ENCODE measurements at regions not wholly inside any gene's neighbourhood (a gene's known extent, or its start where the extent isn't known, plus 50 kb on each side); places are given as distances from the start of the nearest gene placed in this dataset.

DNA sequence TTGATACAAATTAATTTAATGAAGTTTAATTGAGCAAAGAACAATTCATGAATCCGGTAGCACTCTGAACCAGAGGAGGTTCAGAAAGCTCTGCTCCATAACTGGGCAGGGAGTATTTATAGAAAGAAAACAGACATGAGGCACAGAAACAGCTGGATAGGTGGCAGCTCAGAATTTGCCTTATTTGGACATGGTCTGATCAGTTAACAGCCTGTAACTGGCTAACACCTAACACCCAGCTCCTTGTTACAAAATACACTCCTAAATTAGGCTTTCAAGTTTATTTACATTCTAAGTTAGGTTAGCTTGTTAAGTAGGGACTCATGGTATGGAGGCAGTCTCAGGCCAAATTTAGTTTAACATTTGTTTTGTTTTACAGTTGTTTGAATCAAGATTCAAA is 67.8 kb upstream of the TMCC3 start:
- H3K36me3 ChIP-seq: no peaks in the 10 kb centered on the region
- TF ChIP-seq, protein P1, sequence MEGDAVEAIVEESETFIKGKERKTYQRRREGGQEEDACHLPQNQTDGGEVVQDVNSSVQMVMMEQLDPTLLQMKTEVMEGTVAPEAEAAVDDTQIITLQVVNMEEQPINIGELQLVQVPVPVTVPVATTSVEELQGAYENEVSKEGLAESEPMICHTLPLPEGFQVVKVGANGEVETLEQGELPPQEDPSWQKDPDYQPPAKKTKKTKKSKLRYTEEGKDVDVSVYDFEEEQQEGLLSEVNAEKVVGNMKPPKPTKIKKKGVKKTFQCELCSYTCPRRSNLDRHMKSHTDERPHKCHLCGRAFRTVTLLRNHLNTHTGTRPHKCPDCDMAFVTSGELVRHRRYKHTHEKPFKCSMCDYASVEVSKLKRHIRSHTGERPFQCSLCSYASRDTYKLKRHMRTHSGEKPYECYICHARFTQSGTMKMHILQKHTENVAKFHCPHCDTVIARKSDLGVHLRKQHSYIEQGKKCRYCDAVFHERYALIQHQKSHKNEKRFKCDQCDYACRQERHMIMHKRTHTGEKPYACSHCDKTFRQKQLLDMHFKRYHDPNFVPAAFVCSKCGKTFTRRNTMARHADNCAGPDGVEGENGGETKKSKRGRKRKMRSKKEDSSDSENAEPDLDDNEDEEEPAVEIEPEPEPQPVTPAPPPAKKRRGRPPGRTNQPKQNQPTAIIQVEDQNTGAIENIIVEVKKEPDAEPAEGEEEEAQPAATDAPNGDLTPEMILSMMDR (IDR thresholded peaks at IDR 0.05): no peak
- no peak for TF ChIP-seq EZH2phosphoT487 (IDR thresholded peaks at IDR 0.05)
- no peaks in the 10 kb centered on the region for H3K79me2 ChIP-seq (ENCODE audit: low read depth)
- H3K9me3 ChIP-seq (ENCODE audit: low read depth): no peaks in the 10 kb centered on the region
- peak overlapping the region; percentile 15 for H3K27ac Mint-ChIP-seq
- no peak overlapping the region for H3K4me3 Mint-ChIP-seq
- H3K9ac ChIP-seq: no peak overlapping the region
- peaks cover under 1% of the 10 kb centered on the region for H3K27me3 Mint-ChIP-seq (ENCODE audit: insufficient read depth, low read depth)
- H3K4me1 Mint-ChIP-seq: peaks cover 35% of the 10 kb centered on the region
- H2AFZ ChIP-seq (replicated peaks): no peak overlapping the region
- no peaks in the 10 kb centered on the region for H4K20me1 ChIP-seq (ENCODE audit: low read depth)
- H3K36me3 Mint-ChIP-seq: no peaks in the 10 kb centered on the region
- no peak overlapping the region for H3K4me2 ChIP-seq
- peaks cover 21% of the 10 kb centered on the region for H3K4me1 ChIP-seq
- H3K27me3 ChIP-seq: no peaks in the 10 kb centered on the region
- no peak for DNase-seq (ENCODE audit: low spot score)
- H3K4me3 ChIP-seq: no peak overlapping the region
- H3F3A ChIP-seq (ENCODE audit: low read depth): peaks cover 8% of the 10 kb centered on the region
- no peaks in the 10 kb centered on the region for H3K9me3 Mint-ChIP-seq
- no peak overlapping the region for H3K27ac ChIP-seq

DNA sequence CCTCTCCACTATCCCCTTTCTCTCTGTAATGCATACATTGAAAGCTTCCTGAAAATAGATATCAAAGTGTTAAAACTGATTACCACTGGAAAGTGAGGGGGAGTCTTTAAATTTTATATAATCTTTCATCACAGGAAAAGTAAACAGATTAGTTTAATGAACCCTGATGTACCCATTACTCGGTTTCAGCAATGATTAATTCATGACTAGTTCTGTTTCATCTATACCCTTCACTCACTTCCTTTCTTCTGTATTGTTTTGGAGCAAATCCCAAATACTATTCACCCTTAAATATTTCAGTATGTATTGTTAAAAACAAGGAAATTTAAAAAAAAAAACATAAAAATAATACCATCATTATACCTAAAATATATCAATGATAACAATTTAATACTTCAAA is 67.3 kb upstream of the TMCC3 start:
- H2AFZ ChIP-seq (replicated peaks): no peak overlapping the region
- no peak for DNase-seq (ENCODE audit: low spot score)
- peaks cover 39% of the 10 kb centered on the region for H3K4me1 Mint-ChIP-seq
- no peak overlapping the region for H3K9ac ChIP-seq
- H3K9me3 Mint-ChIP-seq: no peaks in the 10 kb centered on the region
- peak overlapping the region; percentile 42 for H3K4me2 ChIP-seq
- H3F3A ChIP-seq (ENCODE audit: low read depth): peaks cover 8% of the 10 kb centered on the region
- no peaks in the 10 kb centered on the region for H3K36me3 ChIP-seq
- H3K4me3 Mint-ChIP-seq: no peak overlapping the region
- H3K36me3 Mint-ChIP-seq: no peaks in the 10 kb centered on the region
- H3K4me1 ChIP-seq: peaks cover 25% of the 10 kb centered on the region
- H3K9me3 ChIP-seq (ENCODE audit: low read depth): no peaks in the 10 kb centered on the region
- TF ChIP-seq, protein P1 (IDR thresholded peaks at IDR 0.05): no peak
- TF ChIP-seq EZH2phosphoT487 (IDR thresholded peaks at IDR 0.05) (no peak), EZH2 (IDR thresholded peaks at IDR 0.05) (no peak)
- peak overlapping the region; percentile 61 for H3K27ac Mint-ChIP-seq
- no peaks in the 10 kb centered on the region for H3K79me2 ChIP-seq (ENCODE audit: low read depth)
- no peaks in the 10 kb centered on the region for H4K20me1 ChIP-seq (ENCODE audit: low read depth)
- H3K4me3 ChIP-seq: no peak overlapping the region
- no peak overlapping the region for H3K27ac ChIP-seq
- H3K27me3 ChIP-seq: no peaks in the 10 kb centered on the region
- H3K27me3 Mint-ChIP-seq (ENCODE audit: insufficient read depth, low read depth): peaks cover 2% of the 10 kb centered on the region

DNA sequence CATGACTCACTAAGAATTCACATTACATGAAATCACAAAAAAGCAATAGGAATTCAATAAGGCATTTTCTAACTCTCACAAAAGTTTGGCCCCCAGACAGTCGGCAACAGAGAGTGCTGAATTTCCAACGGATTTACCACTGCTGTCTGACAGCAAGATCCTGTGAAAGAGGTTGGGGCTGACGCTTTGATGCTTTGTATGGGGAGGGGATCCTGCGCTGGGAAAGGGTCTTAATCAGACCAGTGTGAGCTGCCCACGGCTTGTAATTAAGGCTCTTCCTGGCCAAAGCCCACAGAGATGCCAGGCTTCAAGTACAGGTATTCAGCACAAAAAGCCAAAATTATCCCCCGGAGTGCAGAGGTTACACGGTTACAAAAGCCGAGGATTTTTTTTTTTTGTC is 66.8 kb upstream of the TMCC3 start:
- Histone ChIP-seq H3K36me3 (no peaks in the 10 kb centered on the region), H3K4me3 (no peak overlapping the region), H2AFZ (replicated peaks) (no peak overlapping the region), H4K20me1 (ENCODE audit: low read depth) (no peaks in the 10 kb centered on the region), H3K27ac (no peak overlapping the region), H3F3A (ENCODE audit: low read depth) (peaks cover 8% of the 10 kb centered on the region), H3K4me1 (peaks cover 26% of the 10 kb centered on the region), H3K4me2 (peak overlapping the region; percentile 42), H3K9me3 (ENCODE audit: low read depth) (no peaks in the 10 kb centered on the region), H3K27me3 (no peaks in the 10 kb centered on the region), H3K79me2 (ENCODE audit: low read depth) (no peaks in the 10 kb centered on the region), H3K9ac (no peak overlapping the region)
- H3K27me3 Mint-ChIP-seq (ENCODE audit: insufficient read depth, low read depth): peaks cover 2% of the 10 kb centered on the region
- H3K27ac Mint-ChIP-seq: peak overlapping the region; percentile 61
- DNase-seq (ENCODE audit: low spot score): peak; percentile 80
- TF ChIP-seq, protein P1 (IDR thresholded peaks at IDR 0.05): no peak
- H3K4me3 Mint-ChIP-seq: peak overlapping the region; percentile 50
- H3K4me1 Mint-ChIP-seq: peaks cover 40% of the 10 kb centered on the region
- H3K9me3 Mint-ChIP-seq: no peaks in the 10 kb centered on the region
- H3K36me3 Mint-ChIP-seq: no peaks in the 10 kb centered on the region

DNA sequence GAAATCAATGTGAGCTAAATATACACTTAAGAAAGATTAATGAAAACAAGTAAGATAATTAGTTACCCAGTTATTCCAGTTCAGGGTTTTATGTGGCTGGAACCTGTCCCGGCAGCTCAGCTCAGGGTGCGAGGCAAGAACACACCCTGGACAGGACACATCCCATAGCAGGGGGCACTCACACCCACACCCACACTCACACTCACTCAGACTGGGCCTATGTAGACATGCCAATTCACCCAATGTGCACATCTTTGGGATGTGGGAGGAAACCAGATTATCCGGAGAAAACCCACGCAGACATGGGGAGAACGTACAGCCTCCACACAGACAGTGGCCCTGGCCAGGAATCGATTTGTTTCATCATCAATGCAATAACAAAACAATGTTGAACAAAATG is 66.0 kb upstream of the TMCC3 start:
- no peak overlapping the region for H3K9ac ChIP-seq
- H3K36me3 Mint-ChIP-seq: no peaks in the 10 kb centered on the region
- DNase-seq (ENCODE audit: low spot score): no peak
- peaks cover 40% of the 10 kb centered on the region for H3K4me1 Mint-ChIP-seq
- TF ChIP-seq EZH2phosphoT487 (IDR thresholded peaks at IDR 0.05): no peak
- TF ChIP-seq, protein P1 (IDR thresholded peaks at IDR 0.05): no peak
- no peak for TF ChIP-seq EZH2 (IDR thresholded peaks at IDR 0.05)
- H3K79me2 ChIP-seq (ENCODE audit: low read depth): no peaks in the 10 kb centered on the region
- H3K4me1 ChIP-seq: peaks cover 26% of the 10 kb centered on the region
- no peaks in the 10 kb centered on the region for H3K9me3 Mint-ChIP-seq
- no peaks in the 10 kb centered on the region for H3K36me3 ChIP-seq
- H3F3A ChIP-seq (ENCODE audit: low read depth): peaks cover 8% of the 10 kb centered on the region
- H3K4me2 ChIP-seq: peak overlapping the region; percentile 42
- no peak overlapping the region for H2AFZ ChIP-seq (replicated peaks)
- no peak overlapping the region for H3K27ac ChIP-seq
- no peaks in the 10 kb centered on the region for H4K20me1 ChIP-seq (ENCODE audit: low read depth)
- no peaks in the 10 kb centered on the region for H3K27me3 ChIP-seq
- no peaks in the 10 kb centered on the region for H3K9me3 ChIP-seq (ENCODE audit: low read depth)
- no peak overlapping the region for H3K4me3 ChIP-seq
- H3K4me3 Mint-ChIP-seq: no peak overlapping the region
- H3K27ac Mint-ChIP-seq: peak overlapping the region; percentile 69
- peaks cover 2% of the 10 kb centered on the region for H3K27me3 Mint-ChIP-seq (ENCODE audit: insufficient read depth, low read depth)
